GM19035 (cell line): ENCODE measurements at regions not wholly inside any gene's neighbourhood (a gene's known extent, or its start where the extent isn't known, plus 50 kb on each side); places are given as distances from the start of the nearest gene placed in this dataset.

Experiments
- ATAC-seq: cut with Tn5 transposase; IDR thresholded peaks from one replicate; pipeline ENCODE4 v1.9.1; 2021; ENCODE audit not compliant: unreplicated experiment

DNA sequence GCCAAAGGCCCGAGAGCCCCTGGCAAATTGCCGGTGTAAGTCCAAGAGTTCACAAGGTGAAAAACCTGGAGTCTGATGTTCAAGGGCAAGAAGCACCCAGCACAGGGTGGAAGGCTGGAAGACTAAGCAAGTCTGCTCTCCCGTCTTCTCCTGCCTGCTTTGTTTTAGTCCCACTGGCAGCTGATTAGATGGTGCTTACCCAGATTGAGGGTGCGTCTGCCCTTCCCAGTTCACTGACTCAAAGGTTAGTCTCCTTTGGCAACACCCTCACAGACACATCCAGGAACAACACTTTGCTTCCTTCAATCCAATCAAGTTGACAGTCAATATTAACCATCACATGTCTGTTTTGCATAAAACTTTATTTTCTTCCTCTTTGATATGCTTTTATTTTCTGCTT, 157.4 kb downstream of the HS3ST1 start:
- ATAC-seq, result no peak

GRCh38 chr4:11268149-11268548, 160.5 kb downstream of the HS3ST1 start:
- ATAC-seq, result no peak

DNA sequence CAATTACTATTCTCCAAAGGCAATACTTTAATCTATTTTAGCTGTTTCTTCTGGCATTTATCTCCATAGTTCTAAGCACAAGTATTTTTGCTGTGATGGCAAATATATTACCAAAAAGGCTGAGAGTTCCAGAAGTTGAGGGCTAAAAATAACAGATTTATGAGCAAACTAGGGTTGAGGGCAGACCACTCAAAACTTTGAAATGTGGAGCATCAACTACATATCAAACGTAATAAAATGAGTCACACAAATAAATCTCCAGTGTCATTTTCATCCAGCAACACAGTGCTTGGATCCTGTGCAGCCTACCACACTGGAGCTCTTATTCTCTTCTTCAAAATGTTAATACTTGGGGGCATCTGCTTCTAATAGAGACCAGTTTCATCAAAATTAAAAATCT, 163.9 kb downstream of the HS3ST1 start:
- no peak for ATAC-seq

DNA sequence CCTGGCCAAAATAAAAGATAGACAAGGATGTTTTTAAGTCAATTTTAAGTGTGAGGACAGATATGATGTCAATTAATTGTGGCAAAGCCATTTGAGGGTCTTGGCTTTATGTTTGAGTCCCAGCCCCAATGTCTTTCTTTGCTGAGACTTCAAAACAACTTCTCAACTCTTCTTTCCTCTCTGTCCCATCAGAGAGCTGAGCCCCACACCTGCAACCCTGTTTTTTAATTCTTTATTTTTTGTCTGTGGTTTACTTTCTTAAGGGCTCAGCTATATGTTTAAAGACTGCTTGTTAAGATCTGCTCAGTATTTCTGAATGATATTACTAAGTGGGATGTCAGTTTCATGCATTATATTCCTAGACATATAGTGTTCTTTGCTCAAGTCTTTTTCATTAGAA, 164.3 kb downstream of the HS3ST1 start:
- ATAC-seq, result no peak

- no peak for ATAC-seq
Measured at GRCh38 chr4:11263208-11263607, 165.5 kb downstream of the HS3ST1 start.

GRCh38 chr4:11261066-11261850, 167.4 kb downstream of the HS3ST1 start:
- ATAC-seq, result no peak

DNA sequence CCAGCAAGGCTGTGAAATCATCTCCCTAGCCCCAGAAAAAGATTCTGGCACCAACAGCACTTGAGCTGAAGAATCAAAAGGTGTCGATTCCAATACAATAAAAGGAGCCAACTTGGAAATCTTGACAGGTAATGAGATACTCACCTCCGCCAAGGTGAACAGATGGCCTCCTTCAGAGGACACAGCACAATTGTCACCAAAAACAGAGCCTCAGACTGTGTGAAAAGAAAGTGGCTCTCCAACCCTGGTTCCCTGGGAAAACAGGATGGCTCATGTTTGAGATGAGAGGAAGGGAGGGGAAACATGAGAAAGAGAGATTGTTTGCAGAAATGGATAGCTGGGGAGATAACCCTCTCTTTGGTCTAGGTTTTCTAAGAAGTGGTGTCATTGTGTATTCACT, 168.9 kb downstream of the HS3ST1 start:
- ATAC-seq, result no peak

DNA sequence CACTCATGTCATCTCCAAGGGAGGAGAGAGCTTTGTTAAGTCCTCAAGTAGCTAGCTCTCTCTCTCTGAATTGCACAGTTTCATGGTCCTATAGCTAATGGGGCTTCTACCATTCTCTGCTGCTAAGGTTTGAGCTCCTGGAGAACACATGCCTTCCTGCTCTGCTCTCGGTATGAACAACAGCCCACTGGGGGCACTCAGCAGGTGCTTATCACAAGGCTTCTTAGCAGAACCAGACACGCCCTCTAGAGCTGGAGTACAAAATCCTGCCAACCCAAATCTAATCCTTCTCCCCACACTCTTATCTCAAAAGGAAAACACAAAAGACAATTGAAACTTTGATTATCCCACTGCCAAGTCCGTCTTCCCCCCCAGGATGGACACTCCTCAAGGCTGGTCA, 176.5 kb downstream of the HS3ST1 start:
- ATAC-seq, result no peak

- no peak for ATAC-seq
Measured at GRCh38 chr4:11250510-11250909, 178.2 kb downstream of the HS3ST1 start.

DNA sequence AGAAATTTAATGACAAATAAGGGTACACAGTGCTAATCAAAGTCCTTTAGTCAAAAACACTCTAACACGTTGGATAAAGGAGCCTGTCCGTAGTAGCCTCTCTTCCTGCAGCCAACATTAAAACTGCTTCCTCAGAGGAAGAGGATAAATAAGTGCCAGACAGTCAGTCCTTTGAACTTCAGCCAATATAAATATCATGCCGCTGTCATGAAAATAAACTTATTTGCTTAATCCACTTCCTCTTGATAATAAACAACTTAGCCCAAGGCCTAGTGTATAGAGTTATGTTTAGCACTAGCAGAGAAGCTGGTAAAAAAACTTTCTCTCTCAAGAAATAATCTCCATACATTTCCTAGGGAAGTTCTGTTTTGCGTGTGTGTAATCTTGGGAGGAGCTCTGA, 196.7 kb downstream of the HS3ST1 start:
- no peak for ATAC-seq

DNA sequence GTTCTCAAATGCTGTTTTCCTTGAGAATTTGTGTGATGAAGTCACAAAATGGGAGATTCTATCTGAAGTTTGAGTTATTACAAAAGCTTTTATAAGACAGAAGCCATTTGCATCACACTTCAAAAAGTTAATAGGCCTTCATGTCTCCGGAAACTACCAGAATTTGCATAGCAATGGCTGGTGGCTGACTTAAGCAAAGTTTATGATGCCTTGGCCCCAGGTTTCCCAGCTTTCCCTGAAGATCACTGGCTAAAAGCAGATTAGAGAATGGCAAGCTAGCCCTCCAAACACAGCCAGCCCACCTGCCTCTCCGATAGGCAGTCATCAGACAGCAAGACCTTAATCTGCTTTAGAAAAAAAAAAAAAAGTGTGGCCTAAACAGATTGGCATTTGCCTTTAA, 197.8 kb downstream of the HS3ST1 start:
- no peak for ATAC-seq

DNA sequence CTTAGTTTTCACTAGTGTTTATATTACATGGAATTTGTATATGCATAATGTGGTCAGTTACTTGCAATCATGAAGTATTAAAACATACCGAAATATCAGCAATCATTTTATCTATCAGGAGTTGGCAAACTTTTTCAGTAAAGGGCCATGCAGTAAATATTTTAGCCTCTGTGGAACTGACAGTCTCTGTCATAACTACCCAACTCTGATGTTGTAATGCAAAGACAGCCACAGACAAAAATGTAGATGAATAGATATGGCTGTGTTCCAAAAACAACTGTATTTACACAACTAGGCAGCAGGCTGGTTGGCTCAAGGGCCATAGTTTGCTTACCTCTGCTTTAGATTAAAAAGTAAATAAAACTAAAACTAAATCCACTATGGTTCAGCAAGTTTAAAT, 200.2 kb downstream of the HS3ST1 start:
- ATAC-seq, result no peak

DNA sequence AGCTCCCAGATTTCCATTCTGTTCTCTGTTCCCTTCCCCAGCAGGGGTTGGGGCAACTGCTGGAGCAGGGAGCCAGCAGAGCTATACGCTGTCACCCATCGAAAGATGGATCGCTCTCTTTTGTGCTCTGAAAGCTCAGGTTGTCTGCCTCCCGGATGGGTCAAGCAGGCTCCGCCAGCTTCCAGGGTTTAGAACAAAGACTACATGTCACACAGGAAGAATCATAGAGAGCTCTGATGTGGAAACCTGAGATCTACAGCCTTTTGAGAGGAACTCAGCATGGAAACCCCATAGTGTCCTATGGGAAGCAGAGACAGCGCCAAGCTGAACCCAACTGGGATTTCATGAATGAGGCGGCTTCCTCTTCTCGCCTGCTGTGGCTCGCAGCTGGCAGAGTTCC, 205.4 kb downstream of the HS3ST1 start:
- no peak for ATAC-seq

GRCh38 chr4:11218692-11219091, 210.0 kb downstream of the HS3ST1 start:
- ATAC-seq, result no peak

DNA sequence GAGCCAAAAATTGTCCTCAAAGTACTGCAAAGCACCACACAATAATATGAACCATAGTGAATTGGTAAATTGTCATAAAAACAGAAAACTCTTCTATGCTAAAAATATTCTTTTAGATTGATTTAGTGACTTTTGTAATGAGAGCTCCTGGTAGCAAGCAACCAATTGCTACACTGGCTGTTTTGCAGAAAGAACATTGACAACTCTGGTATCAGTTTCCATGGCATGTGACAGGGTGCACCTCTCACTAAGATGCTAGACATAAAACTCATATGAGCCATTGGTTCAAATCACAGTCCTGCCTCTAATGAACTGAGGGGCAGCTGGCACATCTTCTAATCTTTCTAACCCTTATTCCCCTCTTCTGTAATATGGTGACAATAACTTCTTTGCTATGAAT, 212.2 kb downstream of the HS3ST1 start:
- ATAC-seq, result no peak

GRCh38 chr4:11214281-11214680, 214.4 kb downstream of the HS3ST1 start:
- no peak for ATAC-seq

DNA sequence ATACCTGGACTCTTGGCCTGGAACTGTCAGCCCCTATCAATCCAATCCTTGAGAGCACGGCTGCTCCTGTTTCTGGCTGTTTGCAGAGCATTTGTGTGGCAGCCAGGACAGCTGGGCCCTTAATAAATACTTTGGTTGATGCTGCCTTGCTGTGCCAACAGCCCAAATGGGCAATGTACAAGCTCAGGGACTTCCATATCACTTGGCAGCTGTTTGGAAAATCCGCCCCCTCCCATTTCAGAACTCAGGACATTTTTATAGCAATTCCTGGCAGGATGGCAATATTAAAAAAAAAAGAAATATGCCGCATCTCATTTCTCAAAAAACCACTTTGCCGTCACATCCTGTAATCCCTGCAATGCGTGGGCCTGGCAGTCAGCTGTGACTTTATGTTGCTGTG, 218.9 kb downstream of the HS3ST1 start:
- no peak for ATAC-seq

DNA sequence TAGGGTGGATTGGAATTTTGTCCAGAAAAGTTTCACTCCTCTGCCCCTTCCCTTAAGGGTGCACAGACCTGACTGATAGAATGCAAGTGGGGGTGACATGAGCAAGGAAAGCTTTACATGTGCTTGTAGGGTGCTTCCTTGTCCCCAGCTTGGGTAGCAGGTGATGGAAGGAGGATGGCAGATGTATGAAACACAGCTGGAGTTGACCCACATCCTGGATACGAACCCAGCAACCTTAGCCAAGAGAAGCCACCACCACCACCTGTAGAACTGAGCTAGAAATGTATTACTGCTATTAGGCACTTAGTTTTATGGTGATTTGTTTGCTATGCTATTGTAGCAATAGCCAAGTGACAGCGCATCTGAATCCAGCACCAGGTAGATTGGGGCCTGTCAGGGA, 227.4 kb downstream of the HS3ST1 start:
- no peak for ATAC-seq

DNA sequence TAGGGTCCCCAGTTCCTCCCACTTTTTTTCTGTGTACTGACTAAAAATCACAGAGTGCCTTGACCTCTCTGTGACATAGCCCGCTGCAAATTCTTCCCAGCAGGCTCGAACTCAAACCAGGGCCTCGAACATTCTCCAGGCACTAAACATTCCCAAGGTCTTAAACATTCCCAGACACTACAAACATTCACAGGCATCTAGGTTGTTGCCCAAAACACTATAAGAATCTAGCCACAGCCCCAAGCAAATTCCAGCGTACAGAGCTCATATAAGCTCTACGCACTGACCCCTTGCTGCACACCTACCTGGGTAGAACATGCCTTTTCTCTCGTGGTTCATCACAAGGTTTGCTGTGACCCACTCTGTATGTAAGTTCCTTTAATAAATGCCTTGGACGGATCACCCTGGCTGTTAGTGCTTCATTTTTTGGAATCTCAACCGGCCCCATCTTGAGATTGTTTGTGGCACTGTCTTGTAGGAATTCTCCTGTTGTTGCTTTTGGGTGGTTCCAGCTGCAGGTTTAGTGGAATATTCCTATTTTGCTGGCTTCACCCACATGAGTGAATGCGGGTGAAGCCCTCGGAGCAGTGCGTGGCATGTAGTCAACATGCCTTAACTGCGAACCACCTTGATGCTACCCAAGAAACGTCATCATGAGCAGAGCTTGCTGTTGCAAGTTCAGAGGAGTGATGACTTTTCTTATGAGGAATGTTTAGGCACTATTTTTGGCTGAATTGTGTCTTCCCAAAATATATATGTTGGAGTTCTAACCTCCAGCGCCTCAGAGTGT, 230.0 kb downstream of the HS3ST1 start:
- ATAC-seq, result no peak

DNA sequence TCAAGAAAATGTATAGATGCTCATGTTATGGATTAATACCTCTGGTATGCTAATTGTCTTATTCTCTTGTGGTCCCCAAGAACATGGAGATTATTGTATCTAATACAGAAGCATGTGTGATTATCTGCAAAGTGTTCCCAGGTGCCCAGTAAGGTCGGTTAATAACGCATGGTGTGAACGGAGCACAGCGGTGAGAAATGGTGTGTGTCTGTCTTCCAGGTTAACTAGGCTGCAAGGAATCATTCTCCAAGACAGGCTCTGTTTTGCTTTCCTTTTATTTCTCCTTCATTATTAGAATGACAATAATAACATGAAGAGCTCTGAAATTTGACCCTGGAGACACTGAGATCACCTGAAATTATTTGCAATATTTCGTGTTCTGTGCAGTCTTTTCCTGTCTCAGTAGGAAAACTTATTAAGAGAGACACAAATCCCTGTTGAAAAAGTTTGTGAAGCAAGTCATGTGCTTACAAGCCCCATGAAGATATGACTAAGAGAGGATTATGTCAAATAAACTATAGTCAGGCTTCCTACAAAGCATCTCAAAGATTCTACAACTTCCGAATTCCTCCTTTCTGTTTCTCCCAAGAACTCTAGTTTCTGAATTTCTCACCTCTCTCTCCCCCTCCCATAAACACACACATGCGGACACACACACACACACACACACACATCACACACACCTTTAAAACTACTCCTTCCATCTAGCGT, 230.9 kb downstream of the HS3ST1 start:
- no peak for ATAC-seq

- ATAC-seq, result no peak
Measured at GRCh38 chr4:11196927-11197522, 231.7 kb downstream of the HS3ST1 start.
